ENCODE measurements at regions not wholly inside any gene's neighbourhood (a gene's known extent, or its start where the extent isn't known, plus 50 kb on each side); places are given as distances from the start of the nearest gene placed in this dataset.

DNA sequence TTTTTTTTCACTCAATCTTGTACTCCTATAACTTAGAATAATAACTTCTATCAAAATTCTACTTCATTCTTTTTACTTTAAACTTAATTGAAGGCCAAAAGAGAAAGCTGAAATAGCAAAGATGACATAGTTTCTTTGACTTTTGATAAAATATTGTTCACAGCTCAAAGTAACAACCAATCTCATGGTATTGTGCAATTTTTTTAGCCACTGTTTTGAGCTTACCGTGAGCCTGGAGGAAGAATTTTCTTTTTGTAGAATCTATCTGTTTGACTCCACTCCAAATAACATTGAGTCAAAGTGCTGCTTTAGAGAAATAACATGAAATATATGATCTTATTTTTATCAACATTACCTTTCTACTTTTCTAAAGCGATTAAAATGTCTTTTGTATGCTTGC lies 903.9 kb upstream of the FOXG1 start:
- ChIA-PET POLR2A (no interaction called here), CTCF (no interaction called here)

DNA sequence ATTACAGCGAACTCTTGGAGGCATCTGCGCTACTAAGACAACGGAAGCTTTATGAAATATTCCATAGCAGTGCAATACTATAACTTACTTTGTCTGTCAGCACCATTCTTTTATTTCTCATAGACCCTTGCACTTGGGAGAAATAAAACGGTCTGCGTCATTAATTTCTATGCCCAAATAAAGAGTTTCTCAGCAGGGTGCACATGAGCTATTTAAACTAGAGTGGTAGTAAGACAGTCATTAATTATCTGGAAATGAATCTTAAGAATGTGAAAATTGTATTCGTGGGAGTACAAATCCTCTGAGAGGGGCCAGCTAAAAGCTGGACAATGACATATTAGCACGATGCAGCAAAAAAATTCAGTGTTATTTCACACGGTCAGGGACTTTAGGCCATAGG lies 903.4 kb upstream of the FOXG1 start:
- H3K27me3 Mint-ChIP-seq: no peaks in the 10 kb centered on the region
- H3K27ac Mint-ChIP-seq: no peak overlapping the region
- ChIA-PET POLR2A (no interaction called here), CTCF (no interaction called here)
- H3K4me1 Mint-ChIP-seq (ENCODE audit: low read depth): no peaks in the 10 kb centered on the region
- no peaks in the 10 kb centered on the region for H3K36me3 Mint-ChIP-seq (ENCODE audit: low read depth)
- no peak overlapping the region for H3K4me3 Mint-ChIP-seq
- no peak for ATAC-seq
- intact Hi-C loops (cut with micrococcal nuclease): no loop called here
- TF ChIP-seq, protein P1, sequence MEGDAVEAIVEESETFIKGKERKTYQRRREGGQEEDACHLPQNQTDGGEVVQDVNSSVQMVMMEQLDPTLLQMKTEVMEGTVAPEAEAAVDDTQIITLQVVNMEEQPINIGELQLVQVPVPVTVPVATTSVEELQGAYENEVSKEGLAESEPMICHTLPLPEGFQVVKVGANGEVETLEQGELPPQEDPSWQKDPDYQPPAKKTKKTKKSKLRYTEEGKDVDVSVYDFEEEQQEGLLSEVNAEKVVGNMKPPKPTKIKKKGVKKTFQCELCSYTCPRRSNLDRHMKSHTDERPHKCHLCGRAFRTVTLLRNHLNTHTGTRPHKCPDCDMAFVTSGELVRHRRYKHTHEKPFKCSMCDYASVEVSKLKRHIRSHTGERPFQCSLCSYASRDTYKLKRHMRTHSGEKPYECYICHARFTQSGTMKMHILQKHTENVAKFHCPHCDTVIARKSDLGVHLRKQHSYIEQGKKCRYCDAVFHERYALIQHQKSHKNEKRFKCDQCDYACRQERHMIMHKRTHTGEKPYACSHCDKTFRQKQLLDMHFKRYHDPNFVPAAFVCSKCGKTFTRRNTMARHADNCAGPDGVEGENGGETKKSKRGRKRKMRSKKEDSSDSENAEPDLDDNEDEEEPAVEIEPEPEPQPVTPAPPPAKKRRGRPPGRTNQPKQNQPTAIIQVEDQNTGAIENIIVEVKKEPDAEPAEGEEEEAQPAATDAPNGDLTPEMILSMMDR (IDR thresholded peaks at IDR 0.05): no peak
- DNase-seq: no peak
- peaks cover 8% of the 10 kb centered on the region for H3K9me3 Mint-ChIP-seq

More for the DNA sequence above, 903.9 kb upstream of the FOXG1 start:
- Mint-ChIP-seq H3K4me1 (ENCODE audit: low read depth) (no peaks in the 10 kb centered on the region), H3K4me3 (no peak overlapping the region), H3K27ac (no peak overlapping the region), H3K36me3 (ENCODE audit: low read depth) (no peaks in the 10 kb centered on the region), H3K27me3 (no peaks in the 10 kb centered on the region), H3K9me3 (peaks cover 7% of the 10 kb centered on the region)
- intact Hi-C loops (cut with micrococcal nuclease): no loop called here
- TF ChIP-seq, protein P1 (IDR thresholded peaks at IDR 0.05): no peak
- DNase-seq (no peak), ATAC-seq (no peak)

DNA sequence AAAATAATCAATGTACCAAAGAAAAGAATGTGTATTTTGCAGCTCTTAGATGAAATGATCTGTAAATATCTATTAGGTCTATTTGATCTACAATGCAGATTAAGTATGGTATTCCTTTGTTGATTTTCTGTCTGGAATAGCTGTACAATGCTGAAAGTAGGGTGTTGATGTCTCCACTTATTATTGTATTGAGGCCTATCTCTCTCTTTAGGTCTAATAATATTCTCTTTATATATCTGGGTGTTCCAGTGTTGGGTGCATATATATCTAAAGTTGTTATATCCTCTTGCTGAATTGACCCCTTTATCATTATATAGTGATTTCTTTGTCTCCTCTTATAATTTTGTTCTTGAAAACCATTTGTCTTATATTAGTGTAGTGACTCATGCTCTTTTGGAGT lies 885.5 kb upstream of the FOXG1 start:
- no peak for DNase-seq
- Mint-ChIP-seq H3K9me3 (peaks cover 24% of the 10 kb centered on the region), H3K36me3 (ENCODE audit: low read depth) (no peaks in the 10 kb centered on the region), H3K4me1 (ENCODE audit: low read depth) (no peaks in the 10 kb centered on the region), H3K27me3 (no peaks in the 10 kb centered on the region), H3K4me3 (no peak overlapping the region), H3K27ac (no peak overlapping the region)
- TF ChIP-seq, protein P1 (IDR thresholded peaks at IDR 0.05): no peak
- POLR2A ChIA-PET: no interaction called here
- CTCF ChIA-PET: no interaction called here
- intact Hi-C loops (cut with micrococcal nuclease): no loop called here
- no peak for ATAC-seq

DNA sequence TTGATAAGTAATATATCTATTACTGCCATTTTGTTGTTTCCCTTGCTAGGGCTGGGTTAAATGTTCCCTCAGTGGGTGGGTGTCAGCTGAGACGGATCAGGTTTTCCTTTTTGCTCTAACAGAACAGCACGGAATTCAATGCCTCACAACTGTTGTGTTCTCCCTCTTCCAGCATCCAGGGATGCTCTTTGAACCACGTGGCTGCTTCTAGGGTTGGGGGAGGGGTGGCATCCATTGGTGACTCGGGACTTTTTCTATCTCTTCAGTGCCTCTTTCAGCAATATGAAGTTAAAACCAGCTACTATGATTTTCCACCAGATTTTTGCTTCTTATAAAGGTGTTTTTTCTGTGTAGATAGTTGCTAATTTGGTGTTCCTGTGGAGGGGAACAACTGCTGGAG lies 884.9 kb upstream of the FOXG1 start:
- POLR2A ChIA-PET: no interaction called here
- H3K36me3 Mint-ChIP-seq (ENCODE audit: low read depth): no peaks in the 10 kb centered on the region
- H3K4me1 Mint-ChIP-seq (ENCODE audit: low read depth): no peaks in the 10 kb centered on the region
- no peak for DNase-seq
- H3K9me3 Mint-ChIP-seq: peaks cover 26% of the 10 kb centered on the region
- H3K4me3 Mint-ChIP-seq: no peak overlapping the region
- intact Hi-C loops (cut with micrococcal nuclease): no loop called here
- H3K27me3 Mint-ChIP-seq: no peaks in the 10 kb centered on the region
- TF ChIP-seq, protein P1 (IDR thresholded peaks at IDR 0.05): no peak
- H3K27ac Mint-ChIP-seq: no peak overlapping the region
- ATAC-seq: no peak
- CTCF ChIA-PET: no interaction called here

DNA sequence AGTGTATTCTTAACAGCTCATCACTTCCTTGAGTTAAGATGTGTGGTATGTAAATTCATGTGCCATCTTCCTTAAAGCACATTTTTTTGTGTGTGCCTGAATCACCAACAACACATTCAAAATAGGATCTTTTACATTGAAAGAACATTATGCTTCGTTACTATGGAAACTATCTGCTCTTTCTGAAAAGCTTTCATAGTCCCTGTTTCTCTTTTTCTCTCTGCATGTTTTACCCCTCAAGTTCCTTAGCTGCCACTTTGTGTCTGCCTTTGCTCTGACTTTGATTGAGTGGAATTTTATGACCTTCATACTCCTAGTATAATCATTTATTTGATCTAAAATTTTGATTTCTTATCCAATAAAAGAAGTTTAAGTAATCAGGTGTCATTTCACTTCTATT lies 880.3 kb upstream of the FOXG1 start:
- TF ChIP-seq, protein P1 (IDR thresholded peaks at IDR 0.05): no peak
- no peaks in the 10 kb centered on the region for H3K4me1 Mint-ChIP-seq (ENCODE audit: low read depth)
- no peaks in the 10 kb centered on the region for H3K27me3 Mint-ChIP-seq
- POLR2A ChIA-PET: no interaction called here
- no peak for ATAC-seq
- DNase-seq: no peak
- intact Hi-C loops (cut with micrococcal nuclease): no loop called here
- H3K36me3 Mint-ChIP-seq (ENCODE audit: low read depth): no peaks in the 10 kb centered on the region
- CTCF ChIA-PET: no interaction called here
- H3K27ac Mint-ChIP-seq: no peak overlapping the region
- no peak overlapping the region for H3K4me3 Mint-ChIP-seq
- H3K9me3 Mint-ChIP-seq: peaks cover 24% of the 10 kb centered on the region

Measured in activated CD8-positive, alpha-beta T cell treated with anti-CD3 and anti-CD28 coated beads for 36 hours (primary cell).